ENCODE measurements at regions not wholly inside any gene's neighbourhood (a gene's known extent, or its start where the extent isn't known, plus 50 kb on each side); places are given as distances from the start of the nearest gene placed in this dataset.

GRCh38 chr19:31969016-31969415 lies 376.4 kb upstream of the ZNF507 start:
- TF ChIP-seq, protein P1, sequence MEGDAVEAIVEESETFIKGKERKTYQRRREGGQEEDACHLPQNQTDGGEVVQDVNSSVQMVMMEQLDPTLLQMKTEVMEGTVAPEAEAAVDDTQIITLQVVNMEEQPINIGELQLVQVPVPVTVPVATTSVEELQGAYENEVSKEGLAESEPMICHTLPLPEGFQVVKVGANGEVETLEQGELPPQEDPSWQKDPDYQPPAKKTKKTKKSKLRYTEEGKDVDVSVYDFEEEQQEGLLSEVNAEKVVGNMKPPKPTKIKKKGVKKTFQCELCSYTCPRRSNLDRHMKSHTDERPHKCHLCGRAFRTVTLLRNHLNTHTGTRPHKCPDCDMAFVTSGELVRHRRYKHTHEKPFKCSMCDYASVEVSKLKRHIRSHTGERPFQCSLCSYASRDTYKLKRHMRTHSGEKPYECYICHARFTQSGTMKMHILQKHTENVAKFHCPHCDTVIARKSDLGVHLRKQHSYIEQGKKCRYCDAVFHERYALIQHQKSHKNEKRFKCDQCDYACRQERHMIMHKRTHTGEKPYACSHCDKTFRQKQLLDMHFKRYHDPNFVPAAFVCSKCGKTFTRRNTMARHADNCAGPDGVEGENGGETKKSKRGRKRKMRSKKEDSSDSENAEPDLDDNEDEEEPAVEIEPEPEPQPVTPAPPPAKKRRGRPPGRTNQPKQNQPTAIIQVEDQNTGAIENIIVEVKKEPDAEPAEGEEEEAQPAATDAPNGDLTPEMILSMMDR (IDR thresholded peaks at IDR 0.05), result no peak
- TF ChIP-seq POLR2A (IDR thresholded peaks at IDR 0.05), result no peak
- TF ChIP-seq POLR2AphosphoS5 (IDR thresholded peaks at IDR 0.05), result no peak
